Heart right ventricle (tissue), 16 donors: ENCODE measurements at regions not wholly inside any gene's neighbourhood (a gene's known extent, or its start where the extent isn't known, plus 50 kb on each side); places are given as distances from the start of the nearest gene placed in this dataset.

Experiments
- ATAC-seq, 8 donors: fragments of 200-7000 bp; cut with Tn5 transposase; one replicate each; pipeline ENCODE4 v1.9.1; 2020; ENCODE audit warnings: mild to moderate bottlenecking in 8 of 8, moderate library complexity in 8 of 8, moderate number of reproducible peaks in 1 of 8
- DNase-seq, 2 donors: peaks; one replicate each; pipeline ENCODE4 v3.0.0-alpha.2; 2020
- H3K27ac ChIP-seq, 10 donors: fragments of 200-600 bp; sonication (generic) in 2 of 10; one replicate each; pipeline versions ENCODE4 v1.5.0 to v1.8.0; 2020 to 2022; ENCODE audit warnings: mild to moderate bottlenecking in 3 of 10
- H3K27me3 ChIP-seq, 7 donors: fragments of 200-600 bp; one replicate each; pipeline ENCODE4 v1.8.0; 2021 to 2022; ENCODE audit warnings: mild to moderate bottlenecking in 2 of 7
- H3K36me3 ChIP-seq, 9 donors: fragments of 200-600 bp; sonication (generic) in 1 of 9; one replicate each; pipeline versions ENCODE4 v1.5.0 to v1.8.0; 2020 to 2022; ENCODE audit warnings: mild to moderate bottlenecking in 2 of 9
- H3K4me1 ChIP-seq, 9 donors: fragments of 200-600 bp; sonication (generic) in 1 of 9; one replicate each; pipeline versions ENCODE4 v1.5.0 to v1.8.0; 2020 to 2022; ENCODE audit warnings: mild to moderate bottlenecking in 4 of 9
- H3K4me3 ChIP-seq, 10 donors: fragments of 200-600 bp; sonication (generic) in 2 of 10; one replicate each; pipeline versions ENCODE4 v1.5.0 to v1.8.0; 2020 to 2022; ENCODE audit warnings: mild to moderate bottlenecking in 7 of 10, moderate library complexity in 2 of 10
- H3K9me3 ChIP-seq, 11 donors: fragments of 200-600 bp in 10 of 11; sonication (generic) in 2 of 11; one replicate each; pipeline versions ENCODE4 v1.5.0 to v1.8.0; 2013 to 2022; ENCODE audit warnings: mild to moderate bottlenecking in 2 of 11, control low read depth in 1 of 11, moderate library complexity in 1 of 11
- CTCF ChIP-seq, 9 donors: fragments of 200-600 bp; sonication (generic) in 2 of 9; IDR thresholded peaks; one replicate each; pipeline versions ENCODE4 v1.5.0 to v1.8.0; 2021 to 2022; ENCODE audit warnings: antibody characterized with exemption in 9 of 9, mild to moderate bottlenecking in 5 of 9, moderate library complexity in 1 of 9
- WGBS, 2 donors: extraction: QIAGEN DNeasy Blood & Tissue Kit; methylation state at CpG; one replicate each; pipeline ENCODE4 v1.1.7; 2013; ENCODE audit warnings: inconsistent platforms in 1 of 2; 5-methylcytosine and 5-hydroxymethylcytosine counted together
- intact Hi-C, 10 donors: fragments of 100-400 bp; cut with DNase I; formaldehyde crosslinking; loops; one replicate each; pipeline versions ENCODE4 v1.11.1 to v1.14.2; 2022
- donor health status: Arrhythmogenic right ventricular cardiomyopathy.
- donor health status: ischemic (EF 13 %, LVEDD 7.1; RV severe dilation, severe dysfunction).
- donor health status: healthy with polysubstance abuse.
- donor health status: DM: no; HTN: yes; CAD: no.
- donor health status: DM: no; HTN: no; CAD: no.
- donor health status: ischemic (EF 25% LVEDD 6.9; RV normal size, moderate dysfunction).
- donor health status: ischemic (EF 25% LVEDD 5.7; RV mildly dilated, moderate dysfunction).
- donor health status: healthy.
- donor health status: DM: yes; HTN: yes; CAD: no.
- donor health status: Ischemic cardiomyopathy.
- donor health status: ischemic (EF 35%, LVEDD 5.7; RV mildly dilated, moderate dysfunction).
- donor health status: nonischemic (EF 11% LVEDD 7.7; RV severe dilation, severe dysfunction).
- donor health status: DM: yes; HTN: yes; CAD: no.
- donor health status: PGD.
- donor health status: ischemic (EF 29% LVEDD 5.4; RV normal size, mild dysfunction).
- donor health status: nonischemic (EF 23%, LVEDD 6.1; RV moderate dilation, normal function).

GRCh38 chr5:35312267-35312666 lies 82.0 kb upstream of the PRLR start:
- intact Hi-C loops: no loop called here
- Histone ChIP-seq H3K4me1 (peaks cover 0 to 4% (median 0%) of the 10 kb centered on the region in 9 donors), H3K27ac (no peak overlapping the region), H3K9me3 (no peaks in the 10 kb centered on the region), H3K36me3 (no peaks in the 10 kb centered on the region), H3K4me3 (no peak overlapping the region), H3K27me3 (no peaks in the 10 kb centered on the region)
- TF ChIP-seq CTCF (IDR thresholded peaks at IDR 0.05): no peak
- DNase-seq: no peak
- WGBS, 2 donors: 84 to 85% methylated on average over 1 of the region's 1 CpG
- ATAC-seq: no peak

- no peaks in the 10 kb centered on the region for H3K9me3 ChIP-seq
- H3K27me3 ChIP-seq: no peaks in the 10 kb centered on the region
- no peaks in the 10 kb centered on the region for H3K36me3 ChIP-seq
- H3K4me1 ChIP-seq: peaks cover 0 to 4% (median 0%) of the 10 kb centered on the region in 9 donors
- intact Hi-C loops: no loop called here
- DNase-seq (no peak), ATAC-seq (no peak)
- no peak for TF ChIP-seq CTCF (IDR thresholded peaks at IDR 0.05)
- 82 to 86% methylated on average over 7 of the region's 7 CpGs for WGBS, 2 donors
- no peak overlapping the region for H3K4me3 ChIP-seq
- no peak overlapping the region for H3K27ac ChIP-seq
Observed at GRCh38 chr5:35309365-35310130, 79.3 kb upstream of the PRLR start.

- peaks cover 0 to 4% (median 0%) of the 10 kb centered on the region in 9 donors for H3K4me1 ChIP-seq
- no peaks in the 10 kb centered on the region for H3K27me3 ChIP-seq
- TF ChIP-seq CTCF (IDR thresholded peaks at IDR 0.05): no peak
- H3K36me3 ChIP-seq: no peaks in the 10 kb centered on the region
- intact Hi-C loops: no loop called here
- no peak for DNase-seq
- 36 to 55% methylated on average over 2 of the region's 2 CpGs for WGBS, 2 donors
- H3K9me3 ChIP-seq: no peaks in the 10 kb centered on the region
- no peak overlapping the region for H3K4me3 ChIP-seq
- no peak overlapping the region for H3K27ac ChIP-seq
- ATAC-seq: no peak
Observed at GRCh38 chr5:35308421-35308820, 78.1 kb upstream of the PRLR start.

GRCh38 chr5:35306716-35307365 lies 76.6 kb upstream of the PRLR start:
- 88 to 92% methylated on average over 1 of the region's 1 CpG for WGBS, 2 donors
- no peak for TF ChIP-seq CTCF (IDR thresholded peaks at IDR 0.05)
- no peak for DNase-seq
- H3K27ac ChIP-seq: no peak overlapping the region
- H3K4me3 ChIP-seq: no peak overlapping the region
- H3K27me3 ChIP-seq: no peaks in the 10 kb centered on the region
- intact Hi-C loops: no loop called here
- H3K4me1 ChIP-seq: no peaks in the 10 kb centered on the region
- no peak for ATAC-seq
- H3K36me3 ChIP-seq: no peaks in the 10 kb centered on the region
- H3K9me3 ChIP-seq: no peaks in the 10 kb centered on the region
